Activated CD8-positive, alpha-beta T cell treated with anti-CD3 and anti-CD28 coated beads for 36 hours (primary cell): ENCODE measurements at regions not wholly inside any gene's neighbourhood (a gene's known extent, or its start where the extent isn't known, plus 50 kb on each side); places are given as distances from the start of the nearest gene placed in this dataset.

Experiments used
- ATAC-seq: fragments of 200-7000 bp; cut with Tn5 transposase; one replicate; pipeline ENCODE4 v1.10.0; 2021; ENCODE audit warnings: mild to moderate bottlenecking, moderate library complexity
- CTCF ChIA-PET: fragments of 350-600 bp; sonication (Branson Sonifier 250); formaldehyde crosslinking; loops from one replicate; lab custom pipeline; 2021; ENCODE audit warnings: antibody characterized with exemption; lab: Charles Lee
- POLR2A ChIA-PET: fragments of 350-600 bp; sonication (Branson Sonifier 250); formaldehyde crosslinking; loops from one replicate; lab custom pipeline; 2021; ENCODE audit warnings: antibody characterized with exemption; lab: Charles Lee
- DNase-seq: peaks from one replicate; pipeline ENCODE4 v3.0.0-alpha.2; 2020
- H3K27ac Mint-ChIP-seq: one replicate; pipeline ENCODE4 v1.8.0; 2021; ENCODE audit warnings: mild to moderate bottlenecking, mixed read lengths
- H3K27me3 Mint-ChIP-seq: one replicate; pipeline ENCODE4 v1.8.0; 2021; ENCODE audit warnings: mixed read lengths
- H3K36me3 Mint-ChIP-seq: one replicate; pipeline ENCODE4 v1.8.0; 2021; ENCODE audit warnings: low read depth, mixed read lengths
- H3K4me1 Mint-ChIP-seq: one replicate; pipeline ENCODE4 v1.8.0; 2021; ENCODE audit warnings: low read depth, mixed read lengths
- H3K4me3 Mint-ChIP-seq: one replicate; pipeline ENCODE4 v1.8.0; 2021; ENCODE audit warnings: mild to moderate bottlenecking, moderate library complexity, mixed read lengths
- H3K9me3 Mint-ChIP-seq: one replicate; pipeline ENCODE4 v1.8.0; 2021; ENCODE audit warnings: mixed read lengths
- intact Hi-C: fragments of 100-400 bp; cut with micrococcal nuclease; formaldehyde crosslinking; loops from one replicate; pipeline ENCODE4 v1.10.0; 2022
- TF ChIP-seq, protein P1 (sequence below): fragments of 200-600 bp; IDR thresholded peaks from one replicate; pipeline ENCODE4 v1.8.0; 2022; ENCODE audit warnings: antibody characterized with exemption, mild to moderate bottlenecking

DNA sequence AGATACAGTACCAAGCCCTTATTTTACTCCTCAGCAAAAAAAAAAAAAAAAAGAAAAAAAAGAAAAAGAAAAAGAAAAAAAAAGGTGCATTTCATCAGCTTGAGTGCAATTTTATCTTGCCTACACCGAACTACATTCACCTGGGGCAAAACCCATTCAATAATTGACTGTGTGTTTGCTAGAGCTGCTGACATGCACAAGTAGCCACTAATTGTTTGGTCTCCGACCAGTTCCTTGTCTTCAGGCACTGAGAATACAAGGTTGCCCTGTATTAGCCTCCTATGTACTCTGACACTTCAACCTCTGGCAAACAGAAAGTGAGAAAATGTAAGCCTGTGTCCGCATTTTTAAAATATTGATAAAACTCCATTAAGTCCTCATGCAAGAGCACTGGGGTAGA is 1579.4 kb upstream of the LRRTM3 start:
- Mint-ChIP-seq H3K27me3 (no peaks in the 10 kb centered on the region), H3K9me3 (peaks cover 11% of the 10 kb centered on the region), H3K36me3 (no peaks in the 10 kb centered on the region), H3K4me3 (no peak overlapping the region), H3K4me1 (no peaks in the 10 kb centered on the region), H3K27ac (no peak overlapping the region)
- POLR2A ChIA-PET = no interaction called here
- CTCF ChIA-PET = no interaction called here
- no peak for DNase-seq
- intact Hi-C loops = no loop called here
- no peak for ATAC-seq
- TF ChIP-seq, protein P1, sequence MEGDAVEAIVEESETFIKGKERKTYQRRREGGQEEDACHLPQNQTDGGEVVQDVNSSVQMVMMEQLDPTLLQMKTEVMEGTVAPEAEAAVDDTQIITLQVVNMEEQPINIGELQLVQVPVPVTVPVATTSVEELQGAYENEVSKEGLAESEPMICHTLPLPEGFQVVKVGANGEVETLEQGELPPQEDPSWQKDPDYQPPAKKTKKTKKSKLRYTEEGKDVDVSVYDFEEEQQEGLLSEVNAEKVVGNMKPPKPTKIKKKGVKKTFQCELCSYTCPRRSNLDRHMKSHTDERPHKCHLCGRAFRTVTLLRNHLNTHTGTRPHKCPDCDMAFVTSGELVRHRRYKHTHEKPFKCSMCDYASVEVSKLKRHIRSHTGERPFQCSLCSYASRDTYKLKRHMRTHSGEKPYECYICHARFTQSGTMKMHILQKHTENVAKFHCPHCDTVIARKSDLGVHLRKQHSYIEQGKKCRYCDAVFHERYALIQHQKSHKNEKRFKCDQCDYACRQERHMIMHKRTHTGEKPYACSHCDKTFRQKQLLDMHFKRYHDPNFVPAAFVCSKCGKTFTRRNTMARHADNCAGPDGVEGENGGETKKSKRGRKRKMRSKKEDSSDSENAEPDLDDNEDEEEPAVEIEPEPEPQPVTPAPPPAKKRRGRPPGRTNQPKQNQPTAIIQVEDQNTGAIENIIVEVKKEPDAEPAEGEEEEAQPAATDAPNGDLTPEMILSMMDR = no peak

DNA sequence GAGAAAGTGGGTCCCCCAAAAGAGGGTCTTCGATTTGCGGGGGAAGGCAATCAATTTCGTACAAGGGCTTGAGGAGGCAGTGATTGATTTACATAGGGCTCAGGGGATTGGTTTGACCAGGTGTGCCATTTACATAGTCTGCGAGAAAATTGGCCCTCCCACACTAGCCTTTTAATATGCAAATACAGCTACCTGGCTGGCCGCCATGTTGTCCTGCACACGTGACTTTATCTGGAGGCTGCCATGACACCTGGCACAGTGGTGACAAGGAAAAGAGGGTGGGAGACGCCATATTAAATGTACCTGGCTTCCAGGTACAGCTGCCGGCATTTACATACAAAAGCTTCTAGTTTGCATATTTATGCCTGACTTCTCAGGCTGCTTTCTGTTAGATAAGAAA is 1577.2 kb upstream of the LRRTM3 start:
- H3K27ac Mint-ChIP-seq = no peak overlapping the region
- no peaks in the 10 kb centered on the region for H3K27me3 Mint-ChIP-seq
- no peaks in the 10 kb centered on the region for H3K4me1 Mint-ChIP-seq
- ChIA-PET POLR2A (no interaction called here), CTCF (no interaction called here)
- H3K36me3 Mint-ChIP-seq = no peaks in the 10 kb centered on the region
- DNase-seq (no peak), ATAC-seq (no peak)
- intact Hi-C loops = no loop called here
- TF ChIP-seq, protein P1 = no peak
- no peak overlapping the region for H3K4me3 Mint-ChIP-seq
- peaks cover 10% of the 10 kb centered on the region for H3K9me3 Mint-ChIP-seq

DNA sequence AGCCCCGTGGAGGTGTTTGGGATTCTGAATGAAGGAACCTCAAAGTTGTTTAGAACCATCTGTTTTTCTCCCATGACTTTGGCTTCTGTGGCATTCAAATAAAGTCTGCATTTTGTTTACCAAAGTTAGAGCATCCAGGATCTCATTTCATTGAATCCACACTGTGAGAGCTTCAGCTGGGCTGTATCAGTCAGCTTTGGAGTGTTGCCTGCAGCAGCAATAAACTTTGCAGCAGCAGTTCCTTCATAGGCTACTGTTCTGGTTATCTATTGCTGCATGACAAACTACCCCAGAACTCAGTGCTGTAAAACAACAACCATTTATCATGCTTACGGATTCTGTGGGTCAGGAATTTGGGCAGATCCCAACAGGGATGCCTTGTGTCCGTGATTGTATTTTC is 1575.2 kb upstream of the LRRTM3 start:
- Mint-ChIP-seq H3K27ac (no peak overlapping the region), H3K4me1 (no peaks in the 10 kb centered on the region), H3K27me3 (no peaks in the 10 kb centered on the region), H3K4me3 (no peak overlapping the region), H3K9me3 (peaks cover 10% of the 10 kb centered on the region), H3K36me3 (no peaks in the 10 kb centered on the region)
- intact Hi-C loops = no loop called here
- CTCF ChIA-PET = no interaction called here
- POLR2A ChIA-PET = no interaction called here
- ATAC-seq (no peak), DNase-seq (no peak)
- TF ChIP-seq, protein P1 = no peak

DNA sequence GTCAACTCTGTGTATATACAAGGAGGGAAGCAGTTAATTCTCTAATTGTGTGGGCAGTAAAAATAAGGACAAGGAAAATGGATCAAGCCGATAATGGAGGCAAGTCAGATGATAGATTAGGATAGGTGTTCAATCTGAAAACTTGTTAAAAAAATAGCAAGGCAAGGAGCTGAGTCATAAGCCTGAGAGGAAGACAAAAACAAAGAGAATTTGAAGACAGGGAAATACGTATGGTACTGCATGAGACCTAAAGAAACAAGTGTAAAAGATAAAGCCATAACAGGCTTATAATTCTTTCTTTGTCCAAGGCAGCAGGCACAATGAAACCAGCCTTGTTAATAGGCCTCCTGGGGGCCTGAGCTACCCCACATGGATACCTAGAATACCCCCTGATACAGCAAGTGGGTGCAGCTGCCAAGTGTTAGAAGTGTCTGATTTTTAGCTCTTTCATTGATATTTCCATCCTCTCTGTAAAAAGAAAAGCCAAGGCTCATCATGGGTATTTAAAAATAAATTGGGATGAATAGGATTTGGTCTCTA is 1570.6 kb upstream of the LRRTM3 start:
- TF ChIP-seq, protein P1 = no peak
- intact Hi-C loops = no loop called here
- POLR2A ChIA-PET = no interaction called here
- H3K27ac Mint-ChIP-seq = no peak overlapping the region
- peaks cover 15% of the 10 kb centered on the region for H3K9me3 Mint-ChIP-seq
- H3K27me3 Mint-ChIP-seq = no peaks in the 10 kb centered on the region
- ATAC-seq (no peak), DNase-seq (no peak)
- no peaks in the 10 kb centered on the region for H3K4me1 Mint-ChIP-seq
- no peaks in the 10 kb centered on the region for H3K36me3 Mint-ChIP-seq
- no peak overlapping the region for H3K4me3 Mint-ChIP-seq
- CTCF ChIA-PET = no interaction called here

DNA sequence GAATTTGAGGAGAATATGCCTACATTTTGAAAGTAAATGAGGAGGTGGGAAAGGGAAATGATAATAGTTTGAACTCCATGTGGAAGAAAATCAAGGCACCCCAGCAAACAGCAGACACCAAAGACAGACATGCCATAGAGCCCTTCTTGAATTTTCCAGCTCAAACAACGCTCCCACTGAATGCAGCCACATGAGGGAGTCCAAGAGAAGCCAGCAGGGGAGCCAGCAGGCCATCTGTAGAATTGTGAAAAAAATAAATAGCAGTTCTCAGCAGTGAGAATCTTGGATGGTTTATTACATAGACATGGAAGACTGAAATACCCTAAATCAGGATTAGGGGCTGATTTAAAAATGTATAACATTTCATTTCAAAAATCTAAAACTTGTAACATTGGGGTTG is 1567.3 kb upstream of the LRRTM3 start:
- ATAC-seq (no peak), DNase-seq (no peak)
- Mint-ChIP-seq H3K9me3 (peaks cover 12% of the 10 kb centered on the region), H3K36me3 (no peaks in the 10 kb centered on the region), H3K4me1 (no peaks in the 10 kb centered on the region), H3K27ac (no peak overlapping the region), H3K27me3 (no peaks in the 10 kb centered on the region), H3K4me3 (no peak overlapping the region)
- POLR2A ChIA-PET = no interaction called here
- TF ChIP-seq, protein P1 = no peak
- intact Hi-C loops = no loop called here
- CTCF ChIA-PET = no interaction called here
